DMS53 (cell line): ENCODE measurements at regions not wholly inside any gene's neighbourhood (a gene's known extent, or its start where the extent isn't known, plus 50 kb on each side); places are given as distances from the start of the nearest gene placed in this dataset.
"Not testable (repeated sequence)": the region's sequence is repeated elsewhere in the genome, so short reads cannot be mapped to it uniquely, and the experiment has no call there.

ENCODE experiments used
- DNase-seq: peaks from one replicate; lab custom pipeline; 2025; lab: John Stamatoyannopoulos, UW

DNA sequence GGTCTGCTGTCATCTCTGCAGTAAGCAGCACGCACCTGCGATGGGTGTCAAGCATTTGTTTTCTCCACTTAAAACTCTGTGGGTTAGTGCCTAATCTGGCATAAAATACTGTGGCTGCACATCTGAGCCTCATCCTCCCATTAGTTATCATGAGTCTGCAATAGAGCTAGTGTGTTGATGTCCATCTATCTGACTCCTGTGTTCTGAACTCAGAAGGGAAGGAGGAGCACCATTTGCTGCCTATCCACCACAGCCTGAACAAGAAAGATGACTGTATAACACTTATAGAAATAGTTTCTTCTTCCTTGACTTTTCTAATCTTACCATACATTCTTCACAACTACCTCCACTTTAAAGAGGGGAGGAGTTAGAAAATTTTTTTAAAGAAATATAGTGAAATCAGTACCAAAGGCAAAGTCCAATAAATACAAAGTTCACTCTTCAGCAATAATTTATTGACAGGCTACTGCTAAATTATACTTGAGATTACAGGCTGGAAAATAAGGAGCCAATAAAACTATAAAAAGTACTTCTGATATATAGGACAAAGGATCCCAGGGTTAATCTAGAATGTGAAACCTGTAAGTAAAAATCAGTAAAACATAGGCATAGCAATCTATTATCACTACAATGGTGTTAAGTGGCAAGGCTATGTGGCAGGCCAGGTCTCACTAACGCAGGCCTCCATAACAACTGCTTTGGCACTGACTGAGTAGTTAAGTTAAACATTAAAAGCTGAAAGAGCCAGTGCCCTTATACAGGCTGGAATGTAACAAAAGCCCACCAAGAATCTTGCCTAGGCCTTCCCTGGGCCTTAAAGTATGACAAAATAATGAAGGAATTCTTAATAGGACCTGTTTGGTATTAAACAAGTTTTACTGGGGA, 70.2 kb downstream of the LGALS9C start:
- not testable (repeated sequence) for DNase-seq

DNA sequence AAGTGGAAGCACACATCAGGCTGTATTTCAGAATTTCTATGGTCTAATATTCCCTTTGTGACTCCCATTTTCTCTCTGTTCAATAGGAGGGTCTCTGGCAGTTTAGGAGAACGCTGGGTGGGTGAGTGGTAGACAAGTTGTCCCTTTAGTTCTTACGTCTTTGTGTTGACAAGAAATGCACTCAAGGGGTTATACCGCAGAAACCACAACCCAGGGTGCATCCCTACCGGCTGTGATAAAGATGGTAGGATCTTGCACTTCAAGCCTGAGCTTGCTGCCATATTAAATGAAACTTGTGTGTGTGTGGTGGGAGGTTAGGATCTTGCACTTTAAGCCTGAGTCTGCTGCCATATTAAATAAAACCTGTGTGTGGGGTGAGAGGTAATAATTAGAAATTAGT, 80.5 kb downstream of the LGALS9C start:
- DNase-seq: not testable (repeated sequence)

DNA sequence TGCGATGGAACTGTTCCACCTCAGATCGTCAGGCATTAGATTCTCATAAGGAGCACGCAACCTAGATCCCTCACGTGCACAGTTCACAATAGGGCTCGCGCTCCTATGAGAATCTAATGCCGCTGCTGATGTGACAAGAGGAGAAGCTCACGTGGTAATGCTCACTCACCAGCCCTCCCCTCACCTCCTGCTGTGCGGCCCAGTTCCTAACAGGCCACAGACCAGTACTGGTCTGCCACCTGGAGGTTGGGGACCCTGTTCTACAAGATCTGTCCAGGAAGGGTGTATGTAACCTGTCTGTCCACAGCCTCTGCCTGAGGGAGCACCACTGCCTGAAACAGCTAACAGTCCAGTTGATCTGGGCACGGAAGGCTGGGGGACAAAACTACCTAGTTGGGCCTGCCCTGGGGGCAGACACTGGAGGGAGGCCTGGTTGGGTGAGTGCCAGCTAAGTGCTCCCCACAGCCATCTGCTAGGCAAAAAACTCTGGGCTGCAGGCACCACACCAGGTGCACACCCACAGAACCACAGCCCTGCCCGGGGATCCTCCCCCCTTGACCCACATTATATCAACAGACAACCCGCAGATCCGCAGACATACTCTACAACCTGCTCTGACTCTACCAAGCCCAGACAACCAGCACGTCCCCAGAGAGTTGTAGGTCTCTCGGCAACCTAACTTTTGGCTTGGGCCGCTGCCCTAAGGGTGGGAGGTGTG, 80.7 kb downstream of the TBC1D28 start:
- peak; percentile 68 for DNase-seq

DNA sequence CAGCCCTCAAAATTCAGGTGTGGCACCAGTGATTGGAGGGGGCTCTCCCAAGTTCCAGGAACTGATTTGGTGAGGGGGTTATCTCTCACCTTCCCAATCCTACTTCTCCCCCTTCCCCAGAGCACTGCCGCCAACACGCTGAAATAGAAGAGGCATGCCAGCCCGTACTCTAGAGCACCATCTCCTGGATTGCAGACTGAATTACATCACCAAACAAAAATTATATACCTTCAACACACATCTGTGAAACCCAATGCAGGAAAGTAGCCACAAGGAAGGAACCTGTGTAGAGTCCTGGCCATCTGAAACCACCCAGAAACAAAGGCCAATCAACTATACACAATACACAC, 80.1 kb downstream of the TBC1D28 start:
- DNase-seq: peak; percentile 66

DNA sequence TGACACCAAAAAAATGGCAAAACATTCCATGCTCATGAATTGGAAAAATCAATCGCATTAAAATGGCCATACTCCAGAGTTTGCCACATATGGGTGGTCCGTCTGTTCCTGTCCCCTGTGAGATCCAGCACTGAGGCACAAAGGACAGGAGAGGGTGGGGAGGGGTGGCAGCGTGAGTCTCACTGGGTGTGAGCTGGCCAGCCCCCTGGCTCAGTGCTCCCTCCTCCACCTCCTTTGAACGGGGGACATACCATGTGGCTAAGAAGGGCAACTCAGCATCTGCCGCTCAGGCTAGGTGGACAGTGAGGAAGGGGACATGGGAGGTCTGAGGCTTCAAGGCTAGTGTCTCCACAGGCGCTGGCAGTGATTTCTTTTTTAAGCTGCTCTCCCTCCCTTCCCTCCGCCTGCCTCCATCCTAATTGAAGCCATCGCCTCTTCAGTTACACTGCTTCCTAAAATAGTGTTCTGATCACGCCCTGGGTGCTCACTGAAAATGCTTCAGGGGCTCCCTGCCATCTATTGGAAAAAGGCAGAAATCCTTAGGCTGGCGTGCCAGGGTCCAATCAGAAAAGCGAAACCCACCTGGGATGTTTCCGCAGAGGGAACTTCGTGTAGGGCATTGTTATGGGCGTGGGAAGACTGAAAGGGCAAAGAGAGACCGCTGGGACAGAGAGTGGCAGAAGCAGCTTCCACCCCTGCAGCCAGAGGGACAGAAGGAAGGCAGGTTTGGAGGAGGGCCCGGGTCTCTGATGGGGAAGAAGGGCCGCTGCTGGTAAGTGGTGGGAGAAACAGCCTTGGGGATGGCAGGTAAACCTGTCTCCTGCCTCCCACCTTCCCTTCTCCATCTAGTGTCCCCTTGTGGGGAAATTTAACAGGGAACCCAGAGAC, 75.8 kb downstream of the TBC1D28 start:
- not testable (repeated sequence) for DNase-seq

DNA sequence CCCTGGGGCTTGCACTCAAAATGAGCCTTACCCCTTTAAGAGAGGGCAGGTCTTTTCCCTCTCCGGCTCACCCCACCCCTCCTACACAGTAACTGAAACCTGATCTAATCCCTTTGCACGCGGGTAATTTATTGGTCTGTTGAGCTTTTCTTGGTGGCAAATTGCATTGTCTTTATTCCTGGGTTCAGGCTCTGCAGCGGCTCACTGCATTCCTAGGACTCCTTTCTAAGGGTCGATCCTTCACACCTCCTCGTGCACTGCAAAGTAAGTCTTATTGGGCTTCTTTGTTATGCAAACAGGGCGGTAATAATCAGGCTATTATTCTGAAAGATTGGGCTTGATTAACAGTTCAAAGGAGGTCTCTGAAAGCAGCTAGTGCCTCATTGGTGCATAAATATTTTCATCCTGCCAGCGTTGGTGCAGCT, 74.7 kb downstream of the TBC1D28 start:
- DNase-seq: not testable (repeated sequence)

DNA sequence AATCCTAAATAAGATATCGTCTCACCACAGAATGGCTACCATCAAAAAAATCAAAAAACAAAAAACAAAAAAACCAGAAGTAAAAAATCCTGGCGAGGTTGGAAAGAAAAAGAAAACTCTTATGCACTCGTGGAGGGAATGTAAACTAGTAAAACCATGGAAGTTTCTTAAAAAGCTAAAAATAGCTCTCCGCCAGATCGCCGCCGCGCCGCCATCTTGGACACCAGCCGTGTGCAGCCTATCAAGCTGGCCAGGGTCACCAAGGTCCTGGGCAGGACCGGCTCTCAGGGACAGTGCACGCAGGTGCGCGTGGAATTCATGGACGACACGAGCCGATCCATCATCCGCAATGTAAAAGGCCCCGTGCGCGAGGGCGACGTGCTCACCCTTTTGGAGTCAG, 71.7 kb downstream of the TBC1D28 start:
- not testable (repeated sequence) for DNase-seq

DNA sequence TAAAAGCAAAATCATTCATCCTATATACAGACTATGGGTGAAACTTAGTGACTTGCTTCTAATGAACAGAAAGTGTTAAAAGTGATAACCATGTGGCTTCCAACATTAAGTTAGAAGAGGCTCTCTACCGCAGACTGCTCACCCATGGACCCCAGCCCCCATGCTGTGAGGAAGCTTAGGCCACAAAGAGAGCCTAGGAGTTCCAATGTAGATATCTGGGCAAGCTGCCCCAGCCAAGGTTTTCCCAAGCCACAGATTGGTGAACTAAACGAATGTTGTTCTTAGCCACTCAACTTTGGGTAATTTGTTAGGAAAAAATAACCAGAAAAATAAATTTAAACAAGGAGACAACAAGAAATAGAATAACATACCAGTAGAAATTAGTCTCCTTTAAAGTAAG, 70.1 kb downstream of the TBC1D28 start:
- DNase-seq: not testable (repeated sequence)
